ENCODE measurements at regions not wholly inside any gene's neighbourhood (a gene's known extent, or its start where the extent isn't known, plus 50 kb on each side); places are given as distances from the start of the nearest gene placed in this dataset.
"Not testable (repeated sequence)": the region's sequence is repeated elsewhere in the genome, so short reads cannot be mapped to it uniquely, and the experiment has no call there.

DNA sequence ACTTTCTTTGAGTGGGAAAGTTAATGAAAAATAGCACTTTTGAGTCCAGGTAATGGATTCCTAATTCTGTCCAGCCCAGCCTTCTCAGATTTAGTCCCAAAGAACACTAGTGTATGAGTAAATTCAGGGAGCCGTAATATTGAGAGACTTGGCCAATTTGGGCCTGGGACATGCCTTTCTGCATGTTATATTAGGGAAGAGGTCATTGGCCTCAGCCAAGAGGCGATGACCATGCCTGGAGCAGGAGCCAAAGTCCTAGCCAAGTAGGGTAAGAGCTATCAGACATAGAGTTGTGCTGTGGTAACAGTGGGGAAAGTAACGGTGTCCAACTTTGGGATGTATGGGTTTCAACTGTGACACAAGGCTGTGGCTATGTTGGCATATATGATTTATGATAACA, 336.5 kb upstream of the ZNF804A start:
- no peak for DNase-seq
- intact Hi-C loops (cut with DNase I), result no loop called here

DNA sequence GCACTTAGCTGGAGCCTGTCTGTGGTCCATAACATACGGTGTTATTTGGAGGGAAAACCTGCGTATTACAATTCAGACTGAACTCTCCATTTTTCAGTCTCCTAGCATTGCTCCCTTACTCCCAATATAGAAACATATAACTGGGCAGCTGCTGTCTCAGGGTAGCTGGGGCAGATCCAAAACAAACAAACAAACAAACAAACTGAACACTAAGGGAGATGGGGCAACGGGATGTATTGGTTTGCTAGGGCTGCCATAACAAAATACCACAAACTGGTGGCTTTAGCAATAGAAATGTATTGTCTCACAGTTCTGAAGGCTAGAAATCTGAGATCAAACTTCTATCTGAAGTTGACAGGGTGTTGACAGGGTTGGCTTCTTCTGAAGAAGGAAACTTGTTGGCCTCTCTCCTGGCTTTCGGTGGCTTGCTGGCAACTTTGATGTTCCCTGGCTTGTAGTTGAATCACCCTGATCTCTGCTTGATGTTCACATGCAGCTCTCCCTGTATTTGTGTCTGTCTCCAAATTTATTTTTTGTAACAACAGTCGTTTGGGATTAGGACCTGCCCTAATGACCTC, 329.3 kb upstream of the ZNF804A start:
- intact Hi-C loops (cut with DNase I), result no loop called here
- no peak for DNase-seq

DNA sequence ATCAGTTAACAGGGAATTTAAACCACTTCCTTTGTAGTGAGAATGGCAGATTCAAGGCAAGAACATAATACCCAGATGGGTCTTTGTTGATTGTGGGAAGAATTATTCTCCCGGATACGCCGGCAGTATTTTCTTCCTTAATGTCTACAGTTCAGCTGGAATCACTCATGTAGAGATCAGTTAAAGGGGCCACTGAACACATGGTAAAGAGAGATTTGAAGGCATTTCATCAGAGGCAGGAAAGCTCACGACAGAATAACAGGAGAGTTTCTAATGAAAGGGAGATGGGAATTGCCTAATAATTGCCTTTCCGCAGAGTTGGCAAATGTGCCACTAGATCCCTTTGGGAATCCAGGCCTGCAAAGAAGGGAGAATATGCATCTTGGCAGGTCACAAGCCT, 327.7 kb upstream of the ZNF804A start:
- no peak for DNase-seq
- intact Hi-C loops (cut with DNase I), result no loop called here

DNA sequence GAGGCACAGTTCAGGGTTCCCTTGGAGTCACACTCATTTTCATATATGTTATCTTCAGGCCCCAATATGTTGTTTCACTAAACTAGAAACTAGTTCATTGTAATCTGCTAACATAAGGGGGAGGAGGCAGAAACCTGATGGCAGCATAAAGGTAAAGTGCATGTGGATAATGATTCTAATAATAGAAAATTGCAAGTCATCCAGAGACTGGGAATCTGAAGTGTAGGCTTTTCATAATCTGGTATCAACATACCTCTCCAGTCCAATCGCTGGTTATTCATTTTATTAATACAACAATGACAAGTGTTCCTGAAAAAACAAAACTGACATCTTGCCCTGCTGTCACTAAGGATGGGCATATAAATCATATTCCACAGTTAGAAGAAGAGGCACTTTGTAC, 326.3 kb upstream of the ZNF804A start:
- no peak for DNase-seq
- intact Hi-C loops (cut with DNase I), result no loop called here

DNA sequence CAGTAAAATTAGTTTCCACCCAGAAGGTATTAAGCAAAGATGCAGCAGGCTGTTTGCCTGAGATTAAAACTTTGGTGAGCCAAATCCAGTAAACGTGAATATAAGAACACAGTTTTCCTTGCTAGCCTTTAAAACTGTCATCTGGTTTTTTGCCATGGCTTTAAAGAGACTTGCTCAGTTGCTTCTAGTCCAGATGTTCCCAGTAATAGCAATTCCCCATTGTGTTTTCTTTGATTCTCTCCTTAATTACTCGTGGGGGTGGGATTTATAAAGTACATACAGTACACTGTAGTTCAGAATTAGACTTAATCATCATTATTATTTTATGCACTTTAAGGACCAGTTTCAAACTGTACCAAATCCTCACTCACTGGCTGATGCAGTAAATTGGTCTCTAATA, 303.5 kb upstream of the ZNF804A start:
- intact Hi-C loops (cut with DNase I), result no loop called here
- no peak for DNase-seq

DNA sequence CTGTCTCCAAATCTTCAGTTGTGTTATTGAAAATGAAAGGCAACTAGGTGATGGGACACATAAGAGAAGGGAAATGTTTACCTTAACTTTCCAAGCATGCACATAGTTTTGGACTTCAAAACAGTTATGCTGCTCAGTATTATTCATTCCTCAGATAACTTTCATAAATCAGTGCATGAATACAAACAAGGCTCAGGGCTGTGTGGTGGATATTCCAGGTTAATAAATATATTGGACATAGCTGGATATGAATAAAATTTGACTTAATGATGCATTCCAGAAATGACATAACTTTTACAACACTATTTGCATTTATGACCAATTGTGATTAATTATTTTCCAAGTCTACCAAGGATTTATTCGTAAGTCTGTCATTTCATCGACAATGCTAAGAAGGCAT, 301.2 kb upstream of the ZNF804A start:
- intact Hi-C loops (cut with DNase I), result no loop called here
- DNase-seq, result no peak

DNA sequence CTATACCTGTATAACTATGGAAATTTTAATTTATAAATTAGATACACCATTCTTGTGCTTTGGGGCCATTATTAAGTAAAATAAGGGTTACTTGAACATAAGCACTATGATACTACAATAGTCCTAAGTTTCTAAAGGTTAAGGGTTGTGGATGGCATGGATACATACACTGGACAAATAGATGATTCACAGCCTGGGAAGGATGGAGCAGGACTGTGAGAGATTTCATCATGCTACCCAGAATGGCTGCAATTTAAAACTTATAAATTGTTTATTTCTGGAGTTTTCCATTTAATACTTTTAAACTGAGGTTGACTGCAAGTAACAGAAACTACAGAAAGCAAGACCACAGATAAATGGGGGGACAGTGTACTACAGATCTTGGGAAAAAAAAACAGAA, 295.8 kb upstream of the ZNF804A start:
- intact Hi-C loops (cut with DNase I), result no loop called here
- DNase-seq, result no peak

DNA sequence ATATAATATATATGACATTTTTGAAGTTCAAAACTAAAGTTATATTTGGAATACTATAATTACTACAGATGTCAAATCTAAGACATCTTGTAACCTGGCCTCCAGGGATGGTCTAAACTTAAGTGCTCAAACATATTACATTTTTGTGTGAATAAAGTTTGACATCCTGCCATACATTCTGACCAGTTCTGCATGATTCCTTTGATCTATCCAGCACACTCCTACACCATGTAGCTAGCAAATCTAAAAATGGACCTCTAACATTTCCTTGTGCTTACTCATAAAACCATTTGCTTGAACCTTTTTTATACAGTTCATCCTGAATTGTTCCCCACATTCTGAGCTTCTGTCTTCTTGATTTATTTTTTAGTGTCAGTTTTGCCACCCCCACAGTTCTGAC, 294.3 kb upstream of the ZNF804A start:
- intact Hi-C loops (cut with DNase I), result no loop called here
- DNase-seq, result no peak

DNA sequence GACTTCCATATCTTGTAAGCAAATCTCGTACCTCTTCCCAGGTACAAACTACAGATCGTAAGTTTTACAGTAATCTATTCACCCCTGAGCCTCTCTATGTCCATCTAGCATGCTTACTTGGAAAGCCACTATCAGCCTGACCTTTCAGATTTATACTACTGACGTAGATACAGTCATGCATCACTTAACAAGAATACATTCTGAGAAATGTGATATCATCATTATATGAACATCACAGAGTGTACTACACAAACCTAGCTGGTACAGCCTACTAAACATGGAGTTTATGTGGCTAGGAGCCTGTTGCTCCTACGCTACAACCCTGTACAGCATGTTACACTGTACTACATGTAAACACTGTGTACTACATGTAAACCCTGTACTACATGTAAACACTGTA, 293.2 kb upstream of the ZNF804A start:
- intact Hi-C loops (cut with DNase I), result no loop called here
- no peak for DNase-seq

DNA sequence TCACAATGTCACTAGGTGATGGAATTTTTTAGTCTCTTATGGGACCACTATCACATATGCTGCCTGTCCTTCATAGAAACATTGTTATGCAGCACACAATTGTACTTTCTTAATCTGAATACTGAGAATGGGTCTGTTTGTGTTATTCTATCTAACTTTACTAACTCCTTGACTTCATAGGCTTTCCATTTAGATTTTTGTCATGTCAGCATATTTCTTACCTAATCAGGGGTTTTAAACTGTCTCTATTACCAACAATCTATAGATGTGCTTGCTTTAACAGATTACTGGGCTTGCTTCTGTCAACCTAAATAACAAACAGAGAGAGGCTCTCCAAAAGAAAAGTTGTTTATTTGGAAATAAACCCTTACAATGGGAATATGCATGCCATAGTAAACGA, 289.6 kb upstream of the ZNF804A start:
- DNase-seq, result no peak
- intact Hi-C loops (cut with DNase I), result no loop called here

DNA sequence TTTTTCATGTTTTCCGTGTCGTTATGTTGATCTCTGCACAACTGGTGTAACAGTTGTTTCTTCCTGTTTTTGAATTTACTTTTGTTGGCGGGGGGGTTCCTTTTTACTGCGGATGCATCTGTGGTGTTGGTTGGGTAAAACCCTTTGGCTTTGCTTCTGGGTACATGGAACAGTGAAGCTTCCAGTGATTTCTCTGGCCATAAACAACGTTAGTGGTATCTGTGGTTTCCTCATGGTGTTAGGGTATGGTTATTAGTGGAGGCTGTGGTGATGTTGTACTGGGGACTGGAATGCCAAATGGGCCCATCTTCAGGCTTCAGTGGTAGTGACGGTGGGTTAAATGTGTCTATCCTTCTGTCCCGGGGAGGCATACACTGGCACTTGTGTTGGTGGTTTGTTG, 285.4 kb upstream of the ZNF804A start:
- no peak for DNase-seq
- intact Hi-C loops (cut with DNase I), result no loop called here

DNA sequence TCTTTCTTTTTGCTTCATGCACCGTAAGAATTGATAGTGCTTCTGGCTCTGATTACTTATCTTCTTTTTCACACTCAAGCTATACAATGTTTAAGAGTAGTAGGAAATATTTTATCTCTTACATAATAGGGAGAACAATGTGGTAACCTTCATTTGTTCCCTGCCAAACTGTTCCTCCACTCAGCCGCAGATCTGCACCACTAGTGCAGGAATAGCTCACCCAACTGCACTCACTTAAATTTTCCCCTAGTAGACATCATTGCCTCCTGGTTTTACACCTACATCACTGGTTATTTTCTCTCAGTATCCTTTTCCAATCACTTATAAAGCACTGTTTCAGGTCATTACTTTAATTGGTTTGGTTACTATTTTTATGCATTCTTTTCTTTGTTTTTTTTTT, 283.5 kb upstream of the ZNF804A start:
- intact Hi-C loops (cut with DNase I), result no loop called here
- no peak for DNase-seq

DNA sequence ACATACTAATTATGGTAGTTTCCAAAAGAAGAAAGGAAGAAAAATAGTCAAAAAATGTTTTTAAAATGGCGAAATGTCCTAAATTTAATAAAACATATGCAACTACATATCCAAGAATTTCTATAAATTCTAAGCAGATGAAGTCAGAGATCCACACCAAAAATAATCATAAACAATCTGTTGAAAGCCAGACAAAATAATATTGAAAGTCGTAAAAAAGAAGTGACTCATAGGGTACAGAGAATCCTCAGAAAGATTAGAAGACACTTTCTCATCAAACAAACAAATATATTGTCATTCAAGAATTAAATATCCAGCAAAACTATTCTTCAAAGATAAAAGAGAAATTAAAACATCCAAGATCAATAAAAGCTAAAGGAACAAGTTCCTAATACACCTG, 281.4 kb upstream of the ZNF804A start:
- no peak for DNase-seq
- intact Hi-C loops (cut with DNase I), result no loop called here

DNA sequence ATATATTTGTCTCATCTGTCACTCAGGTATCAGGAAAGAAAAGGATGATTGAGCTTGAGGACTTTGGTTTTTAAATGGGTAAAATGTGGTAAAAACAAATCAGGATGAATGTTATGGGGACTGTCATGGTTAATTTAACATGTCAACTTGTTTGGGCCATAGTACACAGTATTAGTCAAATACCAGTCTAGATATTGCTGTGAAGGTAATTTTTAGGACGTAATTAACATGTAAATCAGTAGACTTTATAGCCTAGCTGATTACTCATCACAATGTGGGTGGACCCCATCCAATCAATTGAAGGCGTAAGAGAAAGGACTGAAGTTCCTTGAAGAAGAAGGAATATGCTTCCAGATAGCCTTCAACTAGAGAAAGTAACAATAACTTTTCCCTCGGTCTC, 275.7 kb upstream of the ZNF804A start:
- no peak for DNase-seq
- intact Hi-C loops (cut with DNase I), result no loop called here

DNA sequence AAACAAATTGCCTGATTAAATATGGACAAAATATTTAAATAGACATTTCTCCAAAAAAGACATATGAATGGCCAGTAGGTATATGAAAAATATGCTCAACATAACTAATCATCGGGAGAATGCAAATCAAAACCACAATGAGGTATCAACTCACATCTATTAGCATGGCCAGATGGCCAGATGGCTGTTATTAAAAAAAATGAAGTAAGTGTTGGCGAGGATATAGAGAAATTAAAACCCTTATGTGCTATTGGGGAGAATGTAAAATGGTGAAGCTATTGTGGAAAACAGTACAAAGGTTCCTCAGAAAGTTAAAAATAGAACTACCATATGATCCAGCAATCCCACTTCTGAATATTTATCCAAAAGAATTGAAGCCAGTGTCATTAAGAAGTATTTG, 272.3 kb upstream of the ZNF804A start:
- DNase-seq, result no peak
- intact Hi-C loops (cut with DNase I), result no loop called here

DNA sequence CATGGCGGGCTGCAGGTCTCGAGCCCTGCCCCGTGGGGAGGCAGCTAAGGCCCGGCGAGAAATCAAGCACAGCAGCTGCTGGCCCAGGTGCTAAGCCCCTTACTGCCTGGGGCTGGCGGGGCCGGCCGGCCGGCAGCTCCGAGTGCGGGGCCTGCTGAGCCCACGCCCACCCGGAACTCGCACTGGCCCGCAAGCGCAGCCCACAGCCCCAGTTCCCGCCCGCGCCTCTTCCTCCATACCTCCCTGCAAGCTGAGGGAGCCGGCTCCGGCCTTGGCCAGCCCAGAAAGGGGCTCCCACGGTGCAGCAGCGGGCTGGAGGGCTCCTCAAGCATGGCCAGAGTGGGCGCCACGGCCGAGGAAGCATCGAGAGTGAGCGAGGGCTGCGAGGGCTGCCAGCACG, 270.5 kb upstream of the ZNF804A start:
- intact Hi-C loops (cut with DNase I), result not testable (repeated sequence)
- DNase-seq, result peak in 4 of 10 donors; percentile 19 to 73 (median 54)

DNA sequence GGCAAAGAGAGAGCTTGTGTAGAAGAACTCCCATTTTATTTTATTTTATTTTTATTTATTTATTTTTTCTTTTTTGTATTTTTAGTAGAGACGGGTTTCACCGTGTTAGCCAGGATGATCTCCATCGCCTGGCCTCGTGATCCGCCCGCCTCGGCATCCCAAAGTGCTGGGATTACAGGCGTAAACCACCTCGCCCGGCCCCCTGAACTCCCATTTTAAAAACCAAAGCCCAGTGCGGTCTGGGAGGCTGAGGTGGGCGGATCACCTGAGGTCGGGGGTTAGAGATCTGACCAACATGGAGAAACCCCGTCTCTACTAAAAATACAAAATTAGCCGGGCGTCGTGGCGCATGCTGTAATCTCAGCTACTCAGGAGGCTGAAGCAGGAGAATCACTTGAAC, 267.8 kb upstream of the ZNF804A start:
- peak in 3 of 10 donors; percentile 18 to 64 (median 62) for DNase-seq
- intact Hi-C loops (cut with DNase I), result not testable (repeated sequence)

DNA sequence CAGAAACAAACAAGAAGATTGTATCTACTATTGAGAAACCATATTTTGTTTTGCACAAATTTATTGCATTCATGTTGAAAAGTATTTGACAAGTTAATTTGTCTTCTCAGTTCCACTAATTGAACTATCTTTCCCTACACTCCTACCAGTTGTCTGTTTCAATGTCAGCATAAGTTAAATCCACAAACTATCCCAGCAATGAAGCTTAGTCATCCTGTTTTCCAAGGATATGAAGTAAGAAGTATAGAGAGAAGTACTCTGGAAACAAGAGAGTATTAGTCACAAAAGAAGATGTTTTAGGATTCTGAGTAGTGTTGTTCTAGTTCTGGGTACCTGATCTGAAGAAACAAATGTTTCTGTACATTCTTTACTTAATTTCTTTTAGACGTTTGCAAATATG, 261.6 kb upstream of the ZNF804A start:
- intact Hi-C loops (cut with DNase I), result no loop called here
- no peak for DNase-seq

DNA sequence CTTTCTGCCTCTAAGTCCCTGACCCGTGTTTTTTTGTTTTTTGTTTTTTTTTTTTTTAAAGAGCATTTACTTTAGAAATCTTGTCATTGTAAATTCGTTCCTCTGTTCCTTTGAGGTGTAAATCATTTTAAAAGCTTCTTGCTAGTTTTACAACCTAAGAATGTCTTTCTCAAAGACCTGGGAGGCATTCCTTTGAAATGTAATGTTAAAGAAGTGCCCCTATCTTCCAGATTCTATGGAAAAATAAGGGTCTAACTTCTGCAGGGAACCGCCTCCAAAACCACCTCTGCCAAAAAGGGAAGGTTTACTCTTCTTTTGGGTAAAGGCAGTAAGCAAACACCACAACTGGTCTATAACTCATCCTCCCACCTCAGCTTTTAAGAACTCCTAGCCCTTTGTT, 259.6 kb upstream of the ZNF804A start:
- no peak for DNase-seq
- intact Hi-C loops (cut with DNase I), result no loop called here

DNA sequence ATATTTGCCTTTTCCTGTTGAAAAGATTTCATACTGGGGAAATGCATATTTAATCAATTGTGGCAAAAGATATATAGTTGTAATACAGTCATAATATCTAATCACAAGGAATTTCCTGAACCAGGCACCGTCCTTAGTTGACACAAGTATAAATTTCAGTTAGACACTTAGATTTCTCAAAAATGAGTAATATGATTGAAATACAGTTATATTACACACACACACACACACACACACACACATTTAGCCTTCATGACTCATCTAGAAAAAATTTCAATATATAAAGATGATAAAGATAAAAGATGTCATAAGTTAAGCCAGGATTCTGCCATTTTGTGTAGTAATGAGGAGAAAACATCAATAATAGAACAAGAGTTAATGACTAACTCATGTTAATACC, 258.4 kb upstream of the ZNF804A start:
- no peak for DNase-seq
- intact Hi-C loops (cut with DNase I), result no loop called here

DNA sequence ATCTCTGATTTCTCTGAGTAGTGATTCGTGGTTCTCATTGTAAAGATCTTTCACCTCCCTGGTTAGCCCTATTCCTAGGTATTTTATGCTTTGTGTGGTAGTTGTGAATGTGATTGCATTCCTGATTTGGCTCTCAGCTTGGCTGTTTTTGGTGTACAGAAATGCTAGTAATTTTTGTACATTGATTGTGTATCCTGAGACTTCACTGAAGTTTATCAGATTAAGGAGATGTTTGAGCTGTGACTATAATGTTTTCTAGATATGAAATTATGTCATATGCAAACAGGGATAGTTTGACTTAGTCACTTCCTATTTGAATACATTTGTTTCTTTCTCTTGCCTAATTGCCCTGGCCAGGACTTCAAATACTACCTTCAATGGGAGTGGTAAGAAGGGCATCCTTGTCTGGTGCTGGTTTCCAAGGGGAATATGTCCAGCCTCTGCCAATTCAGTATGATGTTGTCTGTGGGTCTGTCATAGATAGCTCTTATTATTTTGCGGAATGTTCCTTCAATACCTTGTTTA, 251.9 kb upstream of the ZNF804A start:
- intact Hi-C loops (cut with DNase I), result no loop called here
- no peak for DNase-seq

DNA sequence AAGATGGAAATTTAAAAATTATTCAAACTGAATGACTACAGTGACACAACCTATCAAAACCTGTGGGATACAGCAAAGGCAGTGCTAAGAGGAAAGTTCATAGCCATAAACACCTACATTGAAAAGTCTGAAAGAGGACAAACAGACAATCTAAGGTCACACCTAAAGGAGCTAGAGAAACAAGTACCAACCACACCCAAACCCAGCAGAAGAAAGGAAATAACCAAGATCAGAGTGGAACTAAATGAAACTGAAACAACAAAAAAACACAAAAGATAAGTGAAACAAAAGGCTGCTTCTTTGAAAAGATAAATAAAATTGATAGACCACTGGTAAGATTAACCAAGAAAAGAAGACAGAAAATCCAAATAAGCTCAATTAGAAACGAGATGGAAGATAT, 247.2 kb upstream of the ZNF804A start:
- intact Hi-C loops (cut with DNase I), result no loop called here
- no peak for DNase-seq

DNA sequence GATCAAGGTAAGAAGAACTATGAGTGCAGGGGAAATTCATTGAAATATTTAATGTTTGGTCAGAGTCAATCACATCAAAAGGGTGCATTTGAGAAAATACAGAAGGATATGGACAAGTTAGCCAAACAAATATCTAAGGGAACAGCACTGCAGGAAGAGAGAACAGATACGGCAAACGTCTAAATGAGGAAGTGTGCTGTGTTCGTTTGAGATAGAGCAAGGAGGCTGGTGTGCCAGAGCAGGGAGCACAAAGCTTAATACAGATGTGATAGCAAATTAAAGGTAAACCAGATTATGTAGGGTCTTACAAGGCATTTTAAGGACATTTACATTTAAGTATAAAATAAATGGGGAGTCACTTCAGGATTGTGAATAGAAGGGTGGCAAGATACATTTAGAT, 241.3 kb upstream of the ZNF804A start:
- no peak for DNase-seq
- intact Hi-C loops (cut with DNase I), result no loop called here
